ENCODE measurements at regions not wholly inside any gene's neighbourhood (a gene's known extent, or its start where the extent isn't known, plus 50 kb on each side); places are given as distances from the start of the nearest gene placed in this dataset.

DNA sequence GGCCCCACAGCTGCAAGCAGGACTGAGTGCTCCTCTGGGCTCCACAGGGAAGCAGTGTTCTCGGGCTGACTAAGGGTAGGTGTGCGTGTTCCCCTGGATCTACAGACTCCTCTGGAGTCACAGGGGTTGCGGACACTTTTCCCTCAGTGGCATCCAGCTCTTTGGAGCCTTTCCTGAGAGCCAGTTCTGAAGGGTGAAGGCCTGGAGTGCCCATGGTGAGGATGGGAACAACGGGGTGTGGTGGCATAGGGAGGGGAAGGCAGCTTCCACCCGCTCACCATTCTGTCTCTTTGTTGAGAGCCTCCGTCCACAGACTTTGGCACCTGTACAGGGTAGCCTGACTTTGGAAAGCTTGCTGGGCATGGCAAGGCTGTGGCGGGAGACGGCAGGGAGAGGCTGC is 104.1 kb upstream of the PCBD1 start:
- no peaks in the 10 kb centered on the region for H3K9me3 Mint-ChIP-seq
- no peaks in the 10 kb centered on the region for H3K4me1 Mint-ChIP-seq
- ATAC-seq, result no peak
- no peaks in the 10 kb centered on the region for H3K36me3 Mint-ChIP-seq
- no peak overlapping the region for H3K27ac Mint-ChIP-seq
- no peak overlapping the region for H3K4me3 Mint-ChIP-seq
- H3K27me3 Mint-ChIP-seq, result peaks cover 33% of the 10 kb centered on the region

GRCh38 chr10:70993051-70993450 is 104.7 kb upstream of the PCBD1 start:
- no peak for ATAC-seq
- Mint-ChIP-seq H3K4me1 (no peaks in the 10 kb centered on the region), H3K36me3 (no peaks in the 10 kb centered on the region), H3K9me3 (no peaks in the 10 kb centered on the region), H3K27ac (no peak overlapping the region), H3K4me3 (no peak overlapping the region), H3K27me3 (peaks cover 37% of the 10 kb centered on the region)

GRCh38 chr10:70996549-70996948 is 108.2 kb upstream of the PCBD1 start:
- peak; percentile 21 for ATAC-seq
- peaks cover 51% of the 10 kb centered on the region for H3K27me3 Mint-ChIP-seq
- H3K36me3 Mint-ChIP-seq, result no peaks in the 10 kb centered on the region
- H3K27ac Mint-ChIP-seq, result no peak overlapping the region
- H3K4me1 Mint-ChIP-seq, result no peaks in the 10 kb centered on the region
- H3K9me3 Mint-ChIP-seq, result peaks cover 10% of the 10 kb centered on the region
- H3K4me3 Mint-ChIP-seq, result no peak overlapping the region

DNA sequence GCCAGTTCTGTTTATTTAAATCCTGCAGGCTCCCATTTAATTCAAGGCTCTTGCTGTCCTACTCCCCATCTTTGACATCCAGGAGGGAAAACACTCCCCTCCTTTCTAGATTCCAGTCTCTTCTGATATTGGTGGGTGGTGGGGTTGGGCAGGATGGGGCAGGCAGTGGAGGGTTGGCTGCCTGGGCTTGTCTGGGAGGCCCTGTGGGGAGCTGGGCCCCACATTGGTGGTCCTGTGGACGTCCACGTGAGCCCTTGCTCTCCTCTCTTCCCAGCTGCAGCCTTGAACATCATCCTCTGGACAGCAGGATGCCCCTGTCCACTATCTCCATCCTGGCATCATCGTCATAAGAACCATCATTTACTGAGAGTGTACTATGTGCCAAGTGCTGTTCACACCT is 108.9 kb upstream of the PCBD1 start:
- H3K4me3 Mint-ChIP-seq, result no peak overlapping the region
- no peaks in the 10 kb centered on the region for H3K4me1 Mint-ChIP-seq
- H3K27me3 Mint-ChIP-seq, result peaks cover 51% of the 10 kb centered on the region
- no peak overlapping the region for H3K27ac Mint-ChIP-seq
- peaks cover 10% of the 10 kb centered on the region for H3K9me3 Mint-ChIP-seq
- ATAC-seq, result no peak
- no peaks in the 10 kb centered on the region for H3K36me3 Mint-ChIP-seq

DNA sequence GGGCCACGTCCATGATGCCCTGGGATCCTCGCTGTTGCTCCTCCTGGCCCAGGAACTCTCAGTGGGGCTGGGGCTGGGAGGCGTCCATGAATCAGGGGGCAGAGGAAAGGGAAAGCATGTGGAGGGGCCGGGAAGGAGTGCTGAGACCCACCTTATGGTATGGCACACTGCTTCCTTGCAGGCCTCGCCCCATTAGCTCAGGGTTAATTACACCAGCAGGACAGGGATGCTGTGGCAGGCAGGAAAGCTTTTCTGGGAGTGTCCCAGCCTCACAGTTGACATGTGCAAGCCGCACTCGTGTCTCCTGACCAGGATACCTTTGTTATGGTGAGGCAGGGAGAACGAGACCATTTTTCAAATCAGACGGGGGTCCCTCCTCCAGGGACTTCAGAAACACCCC is 109.7 kb upstream of the PCBD1 start:
- no peak for ATAC-seq
- Mint-ChIP-seq H3K36me3 (no peaks in the 10 kb centered on the region), H3K9me3 (peaks cover 10% of the 10 kb centered on the region), H3K27me3 (peaks cover 47% of the 10 kb centered on the region), H3K4me1 (no peaks in the 10 kb centered on the region), H3K4me3 (no peak overlapping the region), H3K27ac (no peak overlapping the region)

- H3K4me3 Mint-ChIP-seq, result no peak overlapping the region
- H3K9me3 Mint-ChIP-seq, result peaks cover 10% of the 10 kb centered on the region
- no peaks in the 10 kb centered on the region for H3K4me1 Mint-ChIP-seq
- no peak overlapping the region for H3K27ac Mint-ChIP-seq
- H3K36me3 Mint-ChIP-seq, result no peaks in the 10 kb centered on the region
- peaks cover 45% of the 10 kb centered on the region for H3K27me3 Mint-ChIP-seq
- no peak for ATAC-seq
Observed at GRCh38 chr10:71001470-71001869, 113.1 kb upstream of the PCBD1 start.

GRCh38 chr10:71004176-71005075 is 116.1 kb upstream of the PCBD1 start:
- H3K36me3 Mint-ChIP-seq, result no peaks in the 10 kb centered on the region
- ATAC-seq, result peak; percentile 17
- H3K4me3 Mint-ChIP-seq, result no peak overlapping the region
- H3K4me1 Mint-ChIP-seq, result no peaks in the 10 kb centered on the region
- H3K27me3 Mint-ChIP-seq, result peaks cover 28% of the 10 kb centered on the region
- no peak overlapping the region for H3K27ac Mint-ChIP-seq
- peaks cover 7% of the 10 kb centered on the region for H3K9me3 Mint-ChIP-seq

DNA sequence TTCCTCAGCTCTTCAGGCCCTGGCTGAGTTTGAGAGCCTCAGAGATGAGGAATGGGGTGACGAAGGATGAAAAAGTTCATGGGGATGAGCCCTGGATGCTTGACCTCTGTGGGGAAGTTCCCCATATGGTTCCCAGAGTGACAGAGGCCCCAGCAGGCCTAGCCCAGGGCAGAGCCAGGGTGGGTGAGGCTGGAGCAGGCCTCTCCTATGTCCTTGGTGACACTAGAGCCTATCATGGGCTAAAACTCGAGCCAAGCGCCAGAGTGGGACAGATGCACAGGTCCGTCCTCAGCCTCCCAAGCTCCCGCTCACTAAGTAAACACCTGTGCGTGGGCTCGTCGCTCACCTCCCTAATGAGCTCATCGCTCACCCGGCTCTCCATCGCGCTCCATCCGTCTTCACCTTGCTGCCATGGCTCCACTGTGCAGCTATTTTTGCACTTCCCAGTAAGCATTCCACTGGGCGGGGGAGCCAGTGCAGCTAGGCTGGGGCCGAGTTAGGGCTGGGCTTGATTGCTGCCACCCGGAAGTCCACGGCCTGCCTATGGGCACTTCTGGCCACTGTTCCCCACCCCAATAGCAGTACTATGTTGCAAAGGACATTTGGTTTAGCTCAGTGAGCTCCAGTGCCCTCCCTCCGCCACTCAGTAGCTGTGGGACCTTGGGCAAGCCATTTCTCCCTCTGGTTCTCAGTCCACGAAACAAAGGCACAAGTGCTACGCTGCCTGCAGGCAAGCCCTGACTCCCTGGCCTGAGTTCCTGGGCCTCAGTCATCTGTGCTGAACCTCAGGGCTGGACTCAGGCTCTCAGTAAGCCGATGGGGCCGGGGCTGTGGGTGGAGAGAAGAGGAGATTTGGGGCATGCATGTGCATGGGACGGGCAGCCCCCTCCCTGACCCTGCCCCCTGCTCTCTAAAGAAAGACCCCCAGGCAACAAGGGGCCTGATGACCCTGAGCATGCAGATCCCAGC is 117.3 kb upstream of the PCBD1 start:
- Mint-ChIP-seq H3K36me3 (no peaks in the 10 kb centered on the region), H3K4me3 (no peak overlapping the region), H3K27ac (no peak overlapping the region), H3K9me3 (peaks cover 2% of the 10 kb centered on the region), H3K4me1 (no peaks in the 10 kb centered on the region), H3K27me3 (peaks cover 26% of the 10 kb centered on the region)
- ATAC-seq, result no peak

DNA sequence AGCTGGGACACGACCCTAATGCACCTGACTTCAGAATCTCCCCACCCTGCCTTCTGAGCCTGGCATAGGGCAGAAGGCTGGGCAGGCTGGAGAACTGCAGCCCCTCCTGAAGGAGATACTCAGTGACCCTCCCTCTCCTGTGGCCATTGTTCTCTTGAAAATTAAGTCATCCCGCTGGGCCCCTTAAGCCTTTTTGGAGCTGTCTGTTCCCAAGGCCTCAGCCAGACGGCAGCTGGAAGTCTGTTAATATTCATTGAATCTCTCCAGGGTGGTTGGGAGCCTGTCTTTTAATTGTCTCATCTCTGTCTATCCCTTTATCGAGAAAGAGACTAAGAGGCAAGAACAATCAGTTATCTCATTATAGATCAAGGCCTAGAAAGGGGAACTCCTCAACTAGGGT is 118.1 kb upstream of the PCBD1 start:
- Mint-ChIP-seq H3K4me3 (no peak overlapping the region), H3K36me3 (no peaks in the 10 kb centered on the region), H3K27me3 (peaks cover 26% of the 10 kb centered on the region), H3K4me1 (no peaks in the 10 kb centered on the region), H3K27ac (no peak overlapping the region), H3K9me3 (no peaks in the 10 kb centered on the region)
- ATAC-seq, result no peak

DNA sequence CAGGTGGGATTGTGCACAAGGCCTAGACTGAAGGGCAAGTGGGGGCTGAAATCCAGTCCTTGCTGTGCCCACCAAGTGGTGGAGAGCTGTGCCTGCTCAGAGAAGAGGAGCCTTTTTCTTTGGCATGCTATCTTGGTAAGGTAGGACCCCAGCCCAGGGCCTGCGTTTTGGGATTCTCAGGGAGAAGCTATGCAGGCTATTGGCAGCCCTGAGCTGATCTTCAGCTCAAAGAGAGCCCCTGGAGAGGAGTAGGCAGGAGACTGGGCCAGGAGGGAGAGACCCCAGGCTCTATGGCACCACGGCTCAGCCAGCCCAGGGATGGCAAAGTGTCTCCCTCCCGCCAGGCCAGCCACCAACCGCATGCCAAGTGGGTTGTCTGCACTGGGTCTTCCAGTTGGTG is 119.2 kb upstream of the PCBD1 start:
- no peak overlapping the region for H3K4me3 Mint-ChIP-seq
- H3K36me3 Mint-ChIP-seq, result no peaks in the 10 kb centered on the region
- ATAC-seq, result no peak
- no peaks in the 10 kb centered on the region for H3K9me3 Mint-ChIP-seq
- H3K4me1 Mint-ChIP-seq, result no peaks in the 10 kb centered on the region
- H3K27me3 Mint-ChIP-seq, result peaks cover 36% of the 10 kb centered on the region
- H3K27ac Mint-ChIP-seq, result no peak overlapping the region

DNA sequence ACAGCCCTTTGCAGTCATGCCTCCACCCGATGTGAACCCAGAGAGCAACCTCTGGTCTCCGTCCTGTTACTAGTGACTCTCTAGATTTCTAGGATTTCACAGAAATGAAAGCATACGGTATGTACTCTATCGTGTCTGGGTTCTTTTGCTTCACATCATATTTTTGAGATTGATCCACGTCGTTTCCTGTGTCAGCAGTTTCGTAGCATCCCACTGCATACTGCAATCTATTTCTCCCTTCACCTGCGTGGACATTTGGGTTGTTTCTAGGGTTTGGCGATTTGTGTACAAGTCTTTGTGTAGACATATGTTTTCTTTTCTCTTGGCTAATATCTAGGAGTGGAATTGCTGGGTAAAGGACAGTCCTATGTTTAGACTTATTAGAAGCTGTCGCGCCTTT is 119.8 kb upstream of the PCBD1 start:
- Mint-ChIP-seq H3K4me3 (no peak overlapping the region), H3K36me3 (no peaks in the 10 kb centered on the region), H3K4me1 (no peaks in the 10 kb centered on the region), H3K27ac (no peak overlapping the region), H3K27me3 (peaks cover 42% of the 10 kb centered on the region), H3K9me3 (no peaks in the 10 kb centered on the region)
- ATAC-seq, result no peak

- no peaks in the 10 kb centered on the region for H3K36me3 Mint-ChIP-seq
- H3K27ac Mint-ChIP-seq, result no peak overlapping the region
- H3K4me1 Mint-ChIP-seq, result no peaks in the 10 kb centered on the region
- ATAC-seq, result no peak
- H3K27me3 Mint-ChIP-seq, result peaks cover 39% of the 10 kb centered on the region
- H3K4me3 Mint-ChIP-seq, result no peak overlapping the region
- H3K9me3 Mint-ChIP-seq, result no peaks in the 10 kb centered on the region
Observed at GRCh38 chr10:71009126-71009525, 120.8 kb upstream of the PCBD1 start.

- Mint-ChIP-seq H3K4me3 (no peak overlapping the region), H3K27me3 (peaks cover 41% of the 10 kb centered on the region), H3K36me3 (no peaks in the 10 kb centered on the region), H3K4me1 (no peaks in the 10 kb centered on the region), H3K9me3 (no peaks in the 10 kb centered on the region), H3K27ac (no peak overlapping the region)
- no peak for ATAC-seq
Observed at GRCh38 chr10:71010730-71011129, 122.4 kb upstream of the PCBD1 start.

DNA sequence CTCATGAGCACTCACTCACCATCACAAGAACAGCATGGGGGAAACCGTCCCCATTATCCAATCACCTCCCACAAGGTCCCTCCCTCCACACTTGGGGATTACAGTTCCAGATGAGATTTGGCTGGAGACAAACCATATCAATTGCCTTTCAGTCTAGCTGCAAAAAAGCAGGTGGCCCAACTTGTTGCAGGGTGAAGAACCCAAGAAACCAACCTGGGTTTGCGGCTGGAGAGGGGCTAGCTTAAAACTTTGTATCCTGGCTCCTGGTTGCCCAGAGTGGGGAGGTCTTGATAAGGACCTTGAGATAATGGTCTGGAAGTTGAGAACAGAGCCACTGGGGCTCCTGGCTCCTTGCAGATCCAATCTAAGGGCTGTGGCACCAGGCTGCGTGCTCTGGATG is 122.8 kb upstream of the PCBD1 start:
- H3K36me3 Mint-ChIP-seq, result no peaks in the 10 kb centered on the region
- ATAC-seq, result no peak
- no peak overlapping the region for H3K27ac Mint-ChIP-seq
- no peaks in the 10 kb centered on the region for H3K9me3 Mint-ChIP-seq
- no peak overlapping the region for H3K4me3 Mint-ChIP-seq
- no peaks in the 10 kb centered on the region for H3K4me1 Mint-ChIP-seq
- H3K27me3 Mint-ChIP-seq, result peaks cover 42% of the 10 kb centered on the region

- H3K9me3 Mint-ChIP-seq, result no peaks in the 10 kb centered on the region
- H3K27ac Mint-ChIP-seq, result no peak overlapping the region
- no peaks in the 10 kb centered on the region for H3K4me1 Mint-ChIP-seq
- ATAC-seq, result peak; percentile 32
- peaks cover 43% of the 10 kb centered on the region for H3K27me3 Mint-ChIP-seq
- no peak overlapping the region for H3K4me3 Mint-ChIP-seq
- H3K36me3 Mint-ChIP-seq, result no peaks in the 10 kb centered on the region
Observed at GRCh38 chr10:71014021-71014805, 125.8 kb upstream of the PCBD1 start.

Data from stimulated activated memory B cell treated with anti-CD40 and anti-IgM and Interleukin-4, amounts not matched to agents 10 μg/mL and 1 μg/mL and 100 μg/mL, for 72 hours (primary cell).